ENCODE measurements at regions not wholly inside any gene's neighbourhood (a gene's known extent, or its start where the extent isn't known, plus 50 kb on each side); places are given as distances from the start of the nearest gene placed in this dataset.

DNA sequence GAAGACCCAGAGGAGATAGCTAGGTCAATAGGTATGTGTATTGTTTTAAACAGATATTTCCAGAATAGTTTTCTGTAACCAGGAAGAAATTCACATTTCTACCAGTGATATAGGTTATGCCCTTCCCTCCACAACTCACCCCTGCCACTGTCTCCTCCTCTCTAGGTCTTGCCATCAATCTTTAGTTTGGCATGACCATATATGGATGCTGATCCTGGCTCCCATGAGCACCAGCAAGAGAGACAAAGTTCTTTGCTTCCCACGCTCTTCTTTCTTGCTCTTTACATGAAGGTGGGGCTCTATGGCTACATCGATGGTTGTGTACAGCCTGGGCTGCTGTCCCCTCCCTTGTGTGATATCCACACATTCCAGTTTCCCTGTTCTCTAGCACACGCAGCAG lies 459.4 kb upstream of the ID4 start:
- no peaks in the 10 kb centered on the region for H4K20me1 ChIP-seq (ENCODE audit: low read depth, low read length)
- no peak overlapping the region for H2AFZ ChIP-seq (ENCODE audit: low read depth, low read length, severe bottlenecking)
- no peak overlapping the region for H3K9ac ChIP-seq (ENCODE audit: low read length)
- H3K9me2 ChIP-seq (replicated peaks; ENCODE audit: insufficient read depth, low read length), result no peaks in the 10 kb centered on the region
- no peak overlapping the region for H3K4me2 ChIP-seq (ENCODE audit: low read depth, low read length, poor library complexity, severe bottlenecking)
- no peaks in the 10 kb centered on the region for H3K9me3 ChIP-seq (ENCODE audit: insufficient read depth, low read length)
- no peak overlapping the region for H3K27ac ChIP-seq (ENCODE audit: low read depth, low read length)
- no peaks in the 10 kb centered on the region for H3K36me3 ChIP-seq (ENCODE audit: low read length)
- no peaks in the 10 kb centered on the region for H3K79me2 ChIP-seq (ENCODE audit: insufficient read depth, low read length)
- H3K4me3 ChIP-seq (ENCODE audit: insufficient read depth, low read length, poor library complexity, severe bottlenecking), result no peak overlapping the region
- H3F3A ChIP-seq (ENCODE audit: insufficient read depth), result no peaks in the 10 kb centered on the region
- TF ChIP-seq, protein P1, sequence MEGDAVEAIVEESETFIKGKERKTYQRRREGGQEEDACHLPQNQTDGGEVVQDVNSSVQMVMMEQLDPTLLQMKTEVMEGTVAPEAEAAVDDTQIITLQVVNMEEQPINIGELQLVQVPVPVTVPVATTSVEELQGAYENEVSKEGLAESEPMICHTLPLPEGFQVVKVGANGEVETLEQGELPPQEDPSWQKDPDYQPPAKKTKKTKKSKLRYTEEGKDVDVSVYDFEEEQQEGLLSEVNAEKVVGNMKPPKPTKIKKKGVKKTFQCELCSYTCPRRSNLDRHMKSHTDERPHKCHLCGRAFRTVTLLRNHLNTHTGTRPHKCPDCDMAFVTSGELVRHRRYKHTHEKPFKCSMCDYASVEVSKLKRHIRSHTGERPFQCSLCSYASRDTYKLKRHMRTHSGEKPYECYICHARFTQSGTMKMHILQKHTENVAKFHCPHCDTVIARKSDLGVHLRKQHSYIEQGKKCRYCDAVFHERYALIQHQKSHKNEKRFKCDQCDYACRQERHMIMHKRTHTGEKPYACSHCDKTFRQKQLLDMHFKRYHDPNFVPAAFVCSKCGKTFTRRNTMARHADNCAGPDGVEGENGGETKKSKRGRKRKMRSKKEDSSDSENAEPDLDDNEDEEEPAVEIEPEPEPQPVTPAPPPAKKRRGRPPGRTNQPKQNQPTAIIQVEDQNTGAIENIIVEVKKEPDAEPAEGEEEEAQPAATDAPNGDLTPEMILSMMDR (IDR thresholded peaks at IDR 0.05; ENCODE audit: insufficient read depth, low read length, poor library complexity, severe bottlenecking), result no peak
- TF ChIP-seq EZH2phosphoT487 (conservative IDR thresholded peaks at IDR 0.05; ENCODE audit: low read length), result no peak
- no peaks in the 10 kb centered on the region for H3K27me3 ChIP-seq (ENCODE audit: low read length)

DNA sequence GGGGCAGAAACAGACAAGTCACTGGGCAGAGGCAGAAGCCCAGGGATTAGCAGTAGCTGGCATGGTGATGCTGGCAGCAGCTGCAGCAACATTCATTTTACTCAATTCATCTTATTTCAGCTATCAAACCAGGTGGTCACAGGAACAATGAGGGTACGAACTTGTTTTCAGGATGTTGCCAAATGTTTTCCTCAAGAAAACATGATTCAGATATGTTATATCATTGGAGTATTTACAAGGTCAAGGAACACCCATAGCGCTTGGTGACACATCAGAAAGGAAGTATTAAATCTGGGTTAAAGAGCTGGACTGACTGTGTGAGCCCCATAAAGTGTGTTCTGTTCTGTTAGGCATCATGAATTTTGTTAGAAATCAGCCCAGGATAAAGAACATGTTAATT lies 456.9 kb upstream of the ID4 start:
- H3K27me3 ChIP-seq (ENCODE audit: low read length), result no peaks in the 10 kb centered on the region
- TF ChIP-seq EZH2phosphoT487 (conservative IDR thresholded peaks at IDR 0.05; ENCODE audit: low read length), result no peak
- TF ChIP-seq, protein P1 (IDR thresholded peaks at IDR 0.05; ENCODE audit: insufficient read depth, low read length, poor library complexity, severe bottlenecking), result no peak
- H3K9me2 ChIP-seq (replicated peaks; ENCODE audit: insufficient read depth, low read length), result no peaks in the 10 kb centered on the region
- no peaks in the 10 kb centered on the region for H3F3A ChIP-seq (ENCODE audit: insufficient read depth)
- no peak overlapping the region for H3K4me2 ChIP-seq (ENCODE audit: low read depth, low read length, poor library complexity, severe bottlenecking)
- H4K20me1 ChIP-seq (ENCODE audit: low read depth, low read length), result no peaks in the 10 kb centered on the region
- H3K36me3 ChIP-seq (ENCODE audit: low read length), result no peaks in the 10 kb centered on the region
- no peak overlapping the region for H3K4me3 ChIP-seq (ENCODE audit: insufficient read depth, low read length, poor library complexity, severe bottlenecking)
- no peaks in the 10 kb centered on the region for H3K9me3 ChIP-seq (ENCODE audit: insufficient read depth, low read length)
- no peaks in the 10 kb centered on the region for H3K79me2 ChIP-seq (ENCODE audit: insufficient read depth, low read length)
- H3K9ac ChIP-seq (ENCODE audit: low read length), result no peak overlapping the region
- no peak overlapping the region for H3K27ac ChIP-seq (ENCODE audit: low read depth, low read length)
- H2AFZ ChIP-seq (ENCODE audit: low read depth, low read length, severe bottlenecking), result no peak overlapping the region

DNA sequence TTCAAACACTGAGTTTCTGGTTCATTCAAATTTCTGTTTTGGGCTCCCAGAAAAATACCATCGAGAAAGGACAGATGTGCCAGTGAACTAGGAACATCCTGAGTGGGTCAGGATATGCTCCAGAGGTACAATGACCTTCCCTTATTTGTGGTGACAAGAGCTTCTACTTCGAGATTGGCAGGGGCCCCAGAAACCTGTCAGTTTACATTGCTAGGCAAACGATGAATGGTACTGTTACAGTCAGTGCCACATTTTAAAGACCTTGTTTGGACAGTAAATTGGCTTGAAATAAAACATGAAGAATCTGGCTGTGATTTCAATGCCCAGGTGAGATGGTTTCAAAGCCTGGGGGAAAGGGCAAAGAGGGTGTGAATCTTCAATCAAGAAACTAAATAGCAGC lies 454.5 kb upstream of the ID4 start:
- H3K9me3 ChIP-seq (ENCODE audit: insufficient read depth, low read length), result no peaks in the 10 kb centered on the region
- no peak for TF ChIP-seq EZH2phosphoT487 (conservative IDR thresholded peaks at IDR 0.05; ENCODE audit: low read length)
- TF ChIP-seq, protein P1 (IDR thresholded peaks at IDR 0.05; ENCODE audit: insufficient read depth, low read length, poor library complexity, severe bottlenecking), result no peak
- H3K4me3 ChIP-seq (ENCODE audit: insufficient read depth, low read length, poor library complexity, severe bottlenecking), result no peak overlapping the region
- no peaks in the 10 kb centered on the region for H3K36me3 ChIP-seq (ENCODE audit: low read length)
- no peaks in the 10 kb centered on the region for H4K20me1 ChIP-seq (ENCODE audit: low read depth, low read length)
- H3K27me3 ChIP-seq (ENCODE audit: low read length), result no peaks in the 10 kb centered on the region
- no peaks in the 10 kb centered on the region for H3K9me2 ChIP-seq (replicated peaks; ENCODE audit: insufficient read depth, low read length)
- H2AFZ ChIP-seq (ENCODE audit: low read depth, low read length, severe bottlenecking), result no peak overlapping the region
- no peaks in the 10 kb centered on the region for H3K79me2 ChIP-seq (ENCODE audit: insufficient read depth, low read length)
- no peaks in the 10 kb centered on the region for H3F3A ChIP-seq (ENCODE audit: insufficient read depth)
- H3K9ac ChIP-seq (ENCODE audit: low read length), result no peak overlapping the region
- H3K27ac ChIP-seq (ENCODE audit: low read depth, low read length), result no peak overlapping the region
- H3K4me2 ChIP-seq (ENCODE audit: low read depth, low read length, poor library complexity, severe bottlenecking), result no peak overlapping the region

DNA sequence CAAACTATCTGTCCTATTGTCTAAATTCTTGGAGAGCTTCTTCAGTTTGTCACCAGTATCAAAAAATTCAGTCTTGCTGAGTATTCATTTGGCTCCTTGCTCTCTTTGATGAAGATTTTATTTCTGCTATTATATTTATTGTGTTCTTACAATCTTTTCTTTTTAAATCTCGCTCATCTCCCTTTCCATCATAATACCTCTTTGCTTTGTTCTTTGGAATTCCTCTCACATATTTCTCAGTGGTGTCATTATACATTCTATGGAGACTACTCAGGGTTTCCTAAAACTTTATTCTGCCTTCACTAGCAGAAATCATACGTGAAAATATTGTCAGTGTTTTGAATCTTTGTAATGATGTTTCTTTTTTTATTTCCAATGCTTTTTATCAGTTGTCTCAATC lies 445.2 kb upstream of the ID4 start:
- no peaks in the 10 kb centered on the region for H3K9me3 ChIP-seq (ENCODE audit: insufficient read depth, low read length)
- H3K27ac ChIP-seq (ENCODE audit: low read depth, low read length), result no peak overlapping the region

More for the DNA sequence above, 445.2 kb upstream of the ID4 start:
- H3K79me2 ChIP-seq (ENCODE audit: insufficient read depth, low read length), result no peaks in the 10 kb centered on the region
- no peak overlapping the region for H3K4me2 ChIP-seq (ENCODE audit: low read depth, low read length, poor library complexity, severe bottlenecking)
- no peaks in the 10 kb centered on the region for H3F3A ChIP-seq (ENCODE audit: insufficient read depth)
- H3K36me3 ChIP-seq (ENCODE audit: low read length), result no peaks in the 10 kb centered on the region
- no peak overlapping the region for H3K9ac ChIP-seq (ENCODE audit: low read length)
- H4K20me1 ChIP-seq (ENCODE audit: low read depth, low read length), result no peaks in the 10 kb centered on the region
- H3K4me3 ChIP-seq (ENCODE audit: insufficient read depth, low read length, poor library complexity, severe bottlenecking), result no peak overlapping the region
- TF ChIP-seq EZH2phosphoT487 (conservative IDR thresholded peaks at IDR 0.05; ENCODE audit: low read length), result no peak
- TF ChIP-seq, protein P1 (IDR thresholded peaks at IDR 0.05; ENCODE audit: insufficient read depth, low read length, poor library complexity, severe bottlenecking), result no peak
- H2AFZ ChIP-seq (ENCODE audit: low read depth, low read length, severe bottlenecking), result no peak overlapping the region
- H3K27me3 ChIP-seq (ENCODE audit: low read length), result no peaks in the 10 kb centered on the region
- H3K9me2 ChIP-seq (replicated peaks; ENCODE audit: insufficient read depth, low read length), result no peaks in the 10 kb centered on the region
